ENCODE measurements at regions not wholly inside any gene's neighbourhood (a gene's known extent, or its start where the extent isn't known, plus 50 kb on each side); places are given as distances from the start of the nearest gene placed in this dataset.

DNA sequence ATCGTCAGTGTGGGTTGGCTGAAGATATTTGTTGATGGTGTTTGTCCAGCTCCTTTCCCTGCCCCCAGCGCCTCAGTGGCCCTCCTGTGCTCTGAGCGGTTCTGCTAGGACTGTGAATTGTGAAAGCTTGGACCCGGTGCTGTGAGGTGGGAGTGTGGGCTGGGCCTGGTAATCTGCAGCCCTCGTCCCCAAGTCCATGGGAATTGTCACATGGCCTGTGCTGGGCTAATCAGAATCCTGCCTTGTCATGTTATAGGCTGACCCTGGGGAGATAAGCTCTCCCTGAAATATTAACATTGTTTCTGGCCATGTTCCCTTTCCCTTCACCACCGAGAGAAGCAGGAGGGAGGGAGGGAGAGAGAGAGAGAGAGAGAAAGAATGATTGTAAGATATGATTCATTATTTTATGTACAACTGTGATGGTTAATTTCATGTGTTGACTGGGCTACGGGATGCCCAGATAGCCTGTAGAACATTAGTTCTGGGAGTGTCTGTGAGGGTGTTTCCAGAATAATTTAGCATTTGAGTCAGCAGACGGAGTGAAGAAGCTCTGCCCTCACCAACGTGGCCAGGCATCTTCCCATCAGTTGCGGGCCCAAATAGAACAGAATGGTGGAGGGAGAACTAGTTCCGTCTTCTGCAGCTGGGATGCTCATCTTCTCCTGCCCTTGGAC, 62.4 kb downstream of the TFAP2C start:
- H3K9ac ChIP-seq = no peak overlapping the region
- H3K4me1 Mint-ChIP-seq = peaks cover 4% of the 10 kb centered on the region
- no peaks in the 10 kb centered on the region for H3K36me3 Mint-ChIP-seq
- H3K9me3 Mint-ChIP-seq = no peaks in the 10 kb centered on the region
- H3K4me3 Mint-ChIP-seq = no peak overlapping the region
- no peak for DNase-seq (ENCODE audit: low spot score)
- H3K79me2 ChIP-seq (ENCODE audit: low read depth) = no peaks in the 10 kb centered on the region
- no peak overlapping the region for H2AFZ ChIP-seq (replicated peaks)
- no peak overlapping the region for H3K27ac Mint-ChIP-seq
- H4K20me1 ChIP-seq (ENCODE audit: low read depth) = no peaks in the 10 kb centered on the region
- H3K4me2 ChIP-seq = no peak overlapping the region
- H3K4me3 ChIP-seq = no peak overlapping the region
- no peaks in the 10 kb centered on the region for H3F3A ChIP-seq (ENCODE audit: low read depth)
- no peak overlapping the region for H3K27ac ChIP-seq
- H3K27me3 ChIP-seq = no peaks in the 10 kb centered on the region
- H3K27me3 Mint-ChIP-seq (ENCODE audit: insufficient read depth, low read depth) = peaks cover 9% of the 10 kb centered on the region
- TF ChIP-seq, protein P1, sequence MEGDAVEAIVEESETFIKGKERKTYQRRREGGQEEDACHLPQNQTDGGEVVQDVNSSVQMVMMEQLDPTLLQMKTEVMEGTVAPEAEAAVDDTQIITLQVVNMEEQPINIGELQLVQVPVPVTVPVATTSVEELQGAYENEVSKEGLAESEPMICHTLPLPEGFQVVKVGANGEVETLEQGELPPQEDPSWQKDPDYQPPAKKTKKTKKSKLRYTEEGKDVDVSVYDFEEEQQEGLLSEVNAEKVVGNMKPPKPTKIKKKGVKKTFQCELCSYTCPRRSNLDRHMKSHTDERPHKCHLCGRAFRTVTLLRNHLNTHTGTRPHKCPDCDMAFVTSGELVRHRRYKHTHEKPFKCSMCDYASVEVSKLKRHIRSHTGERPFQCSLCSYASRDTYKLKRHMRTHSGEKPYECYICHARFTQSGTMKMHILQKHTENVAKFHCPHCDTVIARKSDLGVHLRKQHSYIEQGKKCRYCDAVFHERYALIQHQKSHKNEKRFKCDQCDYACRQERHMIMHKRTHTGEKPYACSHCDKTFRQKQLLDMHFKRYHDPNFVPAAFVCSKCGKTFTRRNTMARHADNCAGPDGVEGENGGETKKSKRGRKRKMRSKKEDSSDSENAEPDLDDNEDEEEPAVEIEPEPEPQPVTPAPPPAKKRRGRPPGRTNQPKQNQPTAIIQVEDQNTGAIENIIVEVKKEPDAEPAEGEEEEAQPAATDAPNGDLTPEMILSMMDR (IDR thresholded peaks at IDR 0.05) = no peak
- no peak for TF ChIP-seq EZH2 (IDR thresholded peaks at IDR 0.05)
- no peaks in the 10 kb centered on the region for H3K36me3 ChIP-seq
- H3K4me1 ChIP-seq = no peaks in the 10 kb centered on the region
- H3K9me3 ChIP-seq (ENCODE audit: low read depth) = no peaks in the 10 kb centered on the region

DNA sequence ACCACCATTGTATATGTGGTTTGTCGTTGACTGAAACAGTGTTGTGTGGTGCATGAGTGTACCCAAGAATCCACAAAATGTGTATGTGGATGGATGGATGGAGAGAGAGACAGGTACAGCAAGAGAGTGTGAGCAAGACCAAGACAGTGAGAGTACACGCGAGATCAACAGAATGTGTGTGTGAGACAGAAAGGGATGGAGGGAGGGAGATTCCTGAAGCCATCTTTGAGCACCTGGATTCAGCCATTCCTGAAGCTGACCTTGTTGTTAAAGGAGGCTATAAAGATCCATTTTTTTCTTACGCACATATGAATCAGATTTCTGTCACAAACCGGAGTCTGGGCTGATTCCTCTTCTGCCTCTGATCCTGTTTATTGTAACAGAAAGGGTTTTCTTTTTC, 64.1 kb downstream of the TFAP2C start:
- H4K20me1 ChIP-seq (ENCODE audit: low read depth) = no peaks in the 10 kb centered on the region
- H3K36me3 ChIP-seq = no peaks in the 10 kb centered on the region
- H3K9ac ChIP-seq = no peak overlapping the region
- Mint-ChIP-seq H3K4me1 (peaks cover 10% of the 10 kb centered on the region), H3K27ac (no peak overlapping the region), H3K27me3 (ENCODE audit: insufficient read depth, low read depth) (peaks cover 1% of the 10 kb centered on the region), H3K4me3 (no peak overlapping the region), H3K36me3 (no peaks in the 10 kb centered on the region), H3K9me3 (no peaks in the 10 kb centered on the region)
- no peaks in the 10 kb centered on the region for H3K4me1 ChIP-seq
- no peak overlapping the region for H3K27ac ChIP-seq
- H3F3A ChIP-seq (ENCODE audit: low read depth) = no peaks in the 10 kb centered on the region
- no peaks in the 10 kb centered on the region for H3K9me3 ChIP-seq (ENCODE audit: low read depth)
- H2AFZ ChIP-seq (replicated peaks) = no peak overlapping the region
- H3K27me3 ChIP-seq = no peaks in the 10 kb centered on the region
- DNase-seq (ENCODE audit: low spot score) = no peak
- no peaks in the 10 kb centered on the region for H3K79me2 ChIP-seq (ENCODE audit: low read depth)
- no peak overlapping the region for H3K4me2 ChIP-seq
- no peak overlapping the region for H3K4me3 ChIP-seq
- TF ChIP-seq, protein P1 (IDR thresholded peaks at IDR 0.05) = no peak
- TF ChIP-seq EZH2 (IDR thresholded peaks at IDR 0.05) = no peak

DNA sequence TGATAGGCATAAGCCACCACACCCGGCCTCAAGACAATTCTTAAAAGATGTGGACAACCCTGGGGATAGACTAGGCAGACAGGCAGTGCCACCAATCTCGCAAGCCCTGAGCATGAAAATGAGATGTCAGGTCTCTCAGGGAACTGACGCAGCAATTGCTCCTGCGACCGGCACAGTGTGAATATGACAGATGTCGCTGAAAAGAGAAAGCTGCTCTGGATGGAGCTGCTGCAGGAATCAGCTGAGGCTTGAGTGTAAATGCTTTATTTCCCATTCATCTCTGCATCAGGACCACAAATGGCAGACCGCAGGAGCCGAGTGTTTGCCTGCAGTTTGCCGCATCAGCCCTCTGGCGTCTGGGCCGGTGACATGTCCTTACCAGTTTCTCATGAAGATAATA, 68.4 kb downstream of the TFAP2C start:
- no peak overlapping the region for H2AFZ ChIP-seq (replicated peaks)
- H3K9me3 ChIP-seq (ENCODE audit: low read depth) = no peaks in the 10 kb centered on the region
- Mint-ChIP-seq H3K9me3 (no peaks in the 10 kb centered on the region), H3K4me1 (peaks cover 20% of the 10 kb centered on the region), H3K4me3 (no peak overlapping the region), H3K36me3 (no peaks in the 10 kb centered on the region), H3K27me3 (ENCODE audit: insufficient read depth, low read depth) (no peaks in the 10 kb centered on the region), H3K27ac (no peak overlapping the region)
- no peaks in the 10 kb centered on the region for H3F3A ChIP-seq (ENCODE audit: low read depth)
- no peaks in the 10 kb centered on the region for H4K20me1 ChIP-seq (ENCODE audit: low read depth)
- no peak overlapping the region for H3K27ac ChIP-seq
- DNase-seq (ENCODE audit: low spot score) = no peak
- no peaks in the 10 kb centered on the region for H3K36me3 ChIP-seq
- H3K4me3 ChIP-seq = no peak overlapping the region
- H3K27me3 ChIP-seq = no peaks in the 10 kb centered on the region
- H3K4me2 ChIP-seq = no peak overlapping the region
- H3K79me2 ChIP-seq (ENCODE audit: low read depth) = no peaks in the 10 kb centered on the region
- no peaks in the 10 kb centered on the region for H3K4me1 ChIP-seq
- H3K9ac ChIP-seq = no peak overlapping the region
- TF ChIP-seq EZH2phosphoT487 (IDR thresholded peaks at IDR 0.05) (no peak), EZH2 (IDR thresholded peaks at IDR 0.05) (no peak)
- TF ChIP-seq, protein P1 (IDR thresholded peaks at IDR 0.05) = no peak
